Stimulated activated CD8-positive, alpha-beta memory T cell treated with anti-CD3 and anti-CD28 coated beads, Interleukin-2, amount 100 ng/mL, for 48 hours (primary cell): ENCODE measurements at regions not wholly inside any gene's neighbourhood (a gene's known extent, or its start where the extent isn't known, plus 50 kb on each side); places are given as distances from the start of the nearest gene placed in this dataset.

Source experiments
- DNase-seq, 2 donors: peaks; one replicate each; pipeline ENCODE4 v3.0.0-alpha.2; 2020; ENCODE audit warnings: low read depth in 2 of 2

DNA sequence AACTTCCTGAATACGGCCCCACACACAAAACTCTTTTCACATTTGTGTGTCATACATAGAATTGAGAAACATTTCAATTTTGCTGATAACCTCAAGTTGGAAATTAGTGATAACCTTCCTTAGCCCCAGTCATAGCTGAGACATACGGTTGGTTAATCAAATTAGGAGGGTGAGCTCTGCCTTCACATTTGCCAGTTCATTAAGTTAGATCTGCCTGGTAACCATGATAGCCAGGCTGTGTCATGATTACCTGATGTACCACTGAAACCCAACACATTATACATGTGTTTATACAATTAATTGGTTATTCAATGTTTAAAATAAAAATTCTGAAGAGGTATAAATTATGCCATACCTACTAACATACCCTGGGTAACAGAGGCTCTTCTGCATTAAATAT is 60.8 kb upstream of the RAB11FIP2 start:
- DNase-seq = no peak

DNA sequence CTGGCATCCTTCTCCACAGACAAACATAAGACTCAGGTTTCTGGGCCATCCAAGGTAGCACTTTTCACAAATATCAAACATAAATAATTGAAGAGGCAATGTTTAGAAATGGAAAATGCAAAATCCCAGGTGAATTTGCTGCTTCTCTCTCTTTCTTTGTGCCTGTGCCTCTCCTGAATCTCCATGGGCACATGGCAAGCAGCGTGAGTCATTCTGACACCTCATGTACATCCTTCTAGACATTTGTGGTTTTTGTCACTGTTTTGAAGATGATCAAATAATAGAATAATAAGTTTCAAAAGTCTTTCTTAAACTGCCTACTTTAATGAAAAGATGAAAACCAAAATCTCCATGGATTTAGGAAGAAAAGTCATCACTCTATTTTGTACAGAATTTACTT is 60.3 kb upstream of the RAB11FIP2 start:
- no peak for DNase-seq

DNA sequence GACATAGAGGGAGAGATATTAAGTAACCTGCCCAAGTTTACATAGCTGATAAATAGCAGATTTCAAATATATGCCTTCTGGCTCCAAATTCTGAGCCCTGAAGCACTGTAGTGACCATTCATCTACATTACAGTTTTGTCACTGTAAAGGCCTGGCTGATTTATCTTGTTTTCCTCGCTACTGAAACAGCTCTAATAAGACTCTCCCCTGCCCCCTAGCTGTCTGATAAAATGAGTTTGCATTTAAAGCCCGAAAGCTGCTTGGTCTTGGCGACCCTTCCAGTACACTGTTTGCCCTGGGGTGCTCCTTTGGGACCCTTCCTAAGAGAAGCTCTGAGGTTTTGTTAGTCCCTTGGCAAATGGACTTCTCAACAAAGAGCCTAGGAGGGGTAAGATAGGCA is 59.7 kb upstream of the RAB11FIP2 start:
- DNase-seq = no peak

DNA sequence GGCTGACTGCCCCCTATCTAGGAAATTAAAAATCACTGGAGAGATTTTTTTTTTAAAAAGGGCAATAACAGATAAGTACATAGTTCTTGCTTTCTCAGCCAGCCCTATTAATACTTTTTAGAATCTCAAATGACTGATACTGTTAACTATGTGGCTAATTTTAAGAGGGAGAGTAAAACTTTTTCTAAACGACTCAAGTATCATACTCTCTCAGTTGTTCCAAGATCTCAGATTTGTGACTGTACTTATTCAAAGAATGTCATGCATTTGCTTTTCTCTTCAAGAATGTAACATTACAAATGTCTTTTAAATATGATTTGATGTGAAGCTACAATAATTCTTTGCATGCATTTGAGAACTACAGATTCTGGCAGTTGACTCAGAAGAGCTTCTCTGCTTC is 55.4 kb upstream of the RAB11FIP2 start:
- DNase-seq = no peak

DNA sequence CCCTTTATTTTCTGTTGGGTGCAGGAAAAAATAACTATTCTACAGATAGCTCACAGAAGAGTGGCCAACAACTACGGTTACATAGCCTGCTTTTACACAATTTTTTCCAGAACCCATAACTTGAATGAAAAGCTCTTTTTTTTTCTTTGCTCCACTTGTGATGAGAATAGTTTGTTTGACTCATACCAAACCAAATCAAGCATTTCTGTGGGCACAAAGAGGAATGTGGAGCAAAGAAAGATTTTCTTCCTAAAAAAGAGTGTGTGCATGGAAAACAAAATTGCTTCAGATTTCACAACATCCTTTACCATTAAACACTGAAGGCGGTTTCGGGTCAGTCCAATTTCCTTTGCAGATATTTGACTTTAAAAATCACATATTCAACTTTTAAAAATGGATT is 54.8 kb upstream of the RAB11FIP2 start:
- no peak for DNase-seq
